H1 (cell line): ENCODE measurements at regions not wholly inside any gene's neighbourhood (a gene's known extent, or its start where the extent isn't known, plus 50 kb on each side); places are given as distances from the start of the nearest gene placed in this dataset.

Experiments used
- CTCF ChIA-PET: fragments of 300-600 bp; sonication (Branson Sonifier 250); formaldehyde crosslinking; loops from one replicate; lab custom pipeline; 2021; ENCODE audit not compliant: partially characterized antibody; lab: Charles Lee
- POLR2A ChIA-PET: fragments of 300-600 bp; sonication (Branson Sonifier 250); formaldehyde crosslinking; loops from one replicate; lab custom pipeline; 2021; ENCODE audit warnings: inconsistent platforms; ENCODE audit not compliant: partially characterized antibody; lab: Charles Lee
- DNase-seq, 2 experiments: peaks; one replicate each; pipeline versions ENCODE4 v3.0.0 to v3.0.0-alpha.2; 2010 to 2022; ENCODE audit warnings: low spot score in 2 of 2, low read depth in 1 of 2, mixed read lengths in 1 of 2
- FAIRE-seq: peaks from 2 replicates; lab custom pipeline; 2011; peaks lifted over from hg19 to GRCh38; lab: Jason Lieb, UNC
- H2AFZ ChIP-seq: 2 replicates; pipeline ENCODE4 v1.8.1; 2012; ENCODE audit warnings: low read length, inconsistent platforms
- H2AK5ac ChIP-seq: 2 replicates; pipeline ENCODE4 v1.6.1; 2013; ENCODE audit warnings: low read depth, low read length
- H2BK120ac ChIP-seq: replicated peaks from 2 replicates; pipeline ENCODE3; 2013; ENCODE audit warnings: low read depth, low read length, inconsistent platforms
- H2BK12ac ChIP-seq: 2 replicates; pipeline ENCODE4 v1.6.1; 2013; ENCODE audit warnings: low read depth, low read length
- H2BK15ac ChIP-seq: 2 replicates; pipeline ENCODE4 v1.6.1; 2013; ENCODE audit warnings: low read length
- H2BK20ac ChIP-seq: 2 replicates; pipeline ENCODE4 v1.6.1; 2013; ENCODE audit warnings: low read length
- H2BK5ac ChIP-seq: 2 replicates; pipeline ENCODE4 v1.6.1; 2013; ENCODE audit warnings: low read depth, low read length
- H3K14ac ChIP-seq: 2 replicates; pipeline ENCODE4 v1.6.1; 2013; ENCODE audit warnings: inconsistent platforms; ENCODE audit not compliant: insufficient read length
- H3K18ac ChIP-seq: 2 replicates; pipeline ENCODE4 v1.6.1; 2013; ENCODE audit warnings: low read length; ENCODE audit errors: extremely low read depth
- H3K23ac ChIP-seq: 2 replicates; pipeline ENCODE4 v1.6.1; 2013; ENCODE audit warnings: inconsistent platforms; ENCODE audit not compliant: insufficient read length
- H3K23me2 ChIP-seq: 2 replicates; pipeline ENCODE4 v1.6.1; 2013; ENCODE audit warnings: low read depth, low read length
- H3K27ac ChIP-seq: 2 replicates; pipeline ENCODE4 v1.6.1; 2011; ENCODE audit warnings: low read depth, low read length, inconsistent platforms
- H3K27me3 ChIP-seq, 4 experiments: replicated peaks in 1 of 4; 1 replicate in 1 of 4; 2 replicates in 3 of 4; pipeline versions ENCODE4 v1.6.1 to v1.8.1; 2011 to 2013; ENCODE audit warnings: low read length in 3 of 4, mild to moderate bottlenecking in 3 of 4, inconsistent platforms in 2 of 4, mixed read lengths in 2 of 4, moderate library complexity in 1 of 4; ENCODE audit not compliant: control insufficient read depth in 3 of 4, insufficient read depth in 3 of 4; ENCODE audit errors: extremely low read depth in 1 of 4
- H3K36me3 ChIP-seq, 4 experiments: 2 replicates each; pipeline versions ENCODE4 v1.6.1 to v1.8.1; 2011 to 2013; ENCODE audit warnings: mild to moderate bottlenecking in 4 of 4, low read length in 3 of 4, moderate library complexity in 2 of 4, control low read depth in 1 of 4, inconsistent platforms in 1 of 4; ENCODE audit not compliant: insufficient read depth in 4 of 4, control insufficient read depth in 2 of 4
- H3K4ac ChIP-seq: replicated peaks from 2 replicates; pipeline ENCODE3; 2013; ENCODE audit warnings: low read length, low read depth, mixed read lengths, inconsistent platforms; ENCODE audit not compliant: insufficient read length
- H3K4me1 ChIP-seq, 4 experiments: replicated peaks in 1 of 4; 1 replicate in 1 of 4; 2 replicates in 3 of 4; pipeline versions ENCODE4 v1.6.1 to v1.8.1; 2011 to 2013; ENCODE audit warnings: low read length in 3 of 4, inconsistent platforms in 2 of 4, mixed read lengths in 1 of 4; ENCODE audit not compliant: insufficient read depth in 4 of 4, control insufficient read depth in 3 of 4
- H3K4me2 ChIP-seq, 2 experiments: 2 replicates each; pipeline versions ENCODE4 v1.6.1 to v1.8.1; 2011 to 2013; ENCODE audit warnings: low read depth in 2 of 2, low read length in 2 of 2, control low read depth in 1 of 2, inconsistent platforms in 1 of 2, mild to moderate bottlenecking in 1 of 2; ENCODE audit not compliant: insufficient read depth in 1 of 2
- H3K4me3 ChIP-seq, 4 experiments: fragments of 200-600, 300-600 bp in 1 of 4; sonication (generic), shearing (Covaris generic), sonication (Bioruptor Twin) in 1 of 4; 2 replicates each; pipeline versions ENCODE4 v1.5.1 to v1.8.1; 2011 to 2016; ENCODE audit warnings: low read length in 4 of 4, low read depth in 3 of 4, control low read depth in 2 of 4, inconsistent platforms in 2 of 4, mild to moderate bottlenecking in 2 of 4, mixed read lengths in 1 of 4, moderate library complexity in 1 of 4; ENCODE audit not compliant: insufficient read depth in 2 of 4; ENCODE audit errors: extremely low read depth in 1 of 4
- H3K56ac ChIP-seq: replicated peaks from 2 replicates; pipeline ENCODE3; 2013; ENCODE audit warnings: low read depth, mild to moderate bottlenecking, mixed read lengths, low read length, inconsistent platforms; ENCODE audit not compliant: insufficient read length
- H3K79me1 ChIP-seq: 2 replicates; pipeline ENCODE4 v1.6.1; 2013; ENCODE audit warnings: low read depth, low read length, control low read depth
- H3K79me2 ChIP-seq, 2 experiments: 2 replicates each; pipeline versions ENCODE4 v1.6.1 to v1.8.1; 2012 to 2013; ENCODE audit warnings: low read length in 2 of 2, mild to moderate bottlenecking in 2 of 2, inconsistent platforms in 1 of 2; ENCODE audit not compliant: insufficient read depth in 2 of 2, control insufficient read depth in 1 of 2
- H3K9ac ChIP-seq, 4 experiments: replicated peaks in 1 of 4; 1 replicate in 1 of 4; 2 replicates in 3 of 4; pipeline versions ENCODE4 v1.6.1 to v1.8.1; 2011 to 2013; ENCODE audit warnings: low read depth in 3 of 4, low read length in 3 of 4, control low read depth in 2 of 4, mild to moderate bottlenecking in 2 of 4, moderate library complexity in 2 of 4, inconsistent platforms in 1 of 4; ENCODE audit errors: extremely low read depth in 1 of 4
- H3K9me3 ChIP-seq, 2 experiments: 2 replicates each; pipeline versions ENCODE4 v1.6.1 to v1.8.1; 2012 to 2013; ENCODE audit warnings: mild to moderate bottlenecking in 2 of 2, moderate library complexity in 2 of 2, control low read depth in 1 of 2, inconsistent platforms in 1 of 2, low read depth in 1 of 2, low read length in 1 of 2, mixed read lengths in 1 of 2; ENCODE audit not compliant: insufficient read depth in 2 of 2
- H4K20me1 ChIP-seq, 2 experiments: replicated peaks in 1 of 2; 2 replicates each; pipeline versions ENCODE3 to v1.8.1; 2011 to 2013; ENCODE audit warnings: inconsistent platforms in 2 of 2, low read length in 2 of 2, mild to moderate bottlenecking in 1 of 2; ENCODE audit not compliant: insufficient read depth in 2 of 2, control insufficient read depth in 1 of 2
- H4K5ac ChIP-seq: 2 replicates; pipeline ENCODE4 v1.6.1; 2013; ENCODE audit warnings: low read length, low read depth, mixed read lengths, inconsistent platforms; ENCODE audit not compliant: insufficient read length
- H4K8ac ChIP-seq: 2 replicates; pipeline ENCODE4 v1.8.0; 2013; ENCODE audit warnings: mild to moderate bottlenecking, moderate library complexity, low read length, inconsistent platforms; ENCODE audit not compliant: insufficient read depth; ENCODE audit errors: extremely low read depth
- H4K91ac ChIP-seq: replicated peaks from 2 replicates; pipeline ENCODE3; 2013; ENCODE audit warnings: low read length, mixed read lengths, inconsistent platforms; ENCODE audit not compliant: insufficient read length
- ATF3 ChIP-seq: IDR thresholded peaks from 2 replicates; pipeline ENCODE4 v1.6.1; 2011; ENCODE audit warnings: low read depth, mild to moderate bottlenecking, low read length; ENCODE audit not compliant: insufficient read depth
- HDAC2 ChIP-seq, 2 experiments: fragments of 300-600 bp in 1 of 2; sonication (generic) in 1 of 2; IDR thresholded peaks; 2 replicates each; pipeline ENCODE4 v1.6.1; 2011 to 2012; ENCODE audit warnings: low read depth in 2 of 2, low read length in 2 of 2, mild to moderate bottlenecking in 2 of 2, moderate library complexity in 2 of 2, borderline replicate concordance in 1 of 2, inconsistent platforms in 1 of 2
- KDM5A ChIP-seq: fragments of 200-600 bp; IDR thresholded peaks from 2 replicates; pipeline ENCODE4 v1.7.1; 2012; ENCODE audit warnings: mild to moderate bottlenecking, low read length, inconsistent platforms, mixed read lengths
- RAD21 ChIP-seq, 2 experiments: IDR thresholded peaks in 1 of 2; conservative IDR thresholded peaks in 1 of 2; 2 replicates each; pipeline ENCODE4 v1.6.1; 2011; ENCODE audit warnings: low read depth in 2 of 2, low read length in 2 of 2, improper control_type of control experiment in 1 of 2, inconsistent platforms in 1 of 2, mild to moderate bottlenecking in 1 of 2, moderate library complexity in 1 of 2
- RFX5 ChIP-seq: IDR thresholded peaks from 2 replicates; pipeline ENCODE4 v1.6.1; 2011; ENCODE audit warnings: low read depth, low read length, improper control_type of control experiment, borderline replicate concordance
- SIRT6 ChIP-seq: IDR thresholded peaks from one replicate; pipeline ENCODE4 v1.7.1; 2012; ENCODE audit warnings: low read length, inconsistent platforms
- SP1 ChIP-seq: IDR thresholded peaks from 2 replicates; pipeline ENCODE4 v1.6.1; 2011; ENCODE audit warnings: low read depth, low read length
- SRF ChIP-seq: IDR thresholded peaks from 2 replicates; pipeline ENCODE4 v1.6.1; 2011; ENCODE audit warnings: mild to moderate bottlenecking, low read depth, low read length, moderate library complexity
- TAF1 ChIP-seq: IDR thresholded peaks from 2 replicates; pipeline ENCODE4 v1.6.1; 2011; ENCODE audit warnings: mild to moderate bottlenecking, low read depth, low read length
- TBP ChIP-seq: IDR thresholded peaks from 2 replicates; pipeline ENCODE4 v1.6.1; 2011; ENCODE audit warnings: low read depth, low read length, improper control_type of control experiment
- TCF12 ChIP-seq: IDR thresholded peaks from 2 replicates; pipeline ENCODE4 v1.6.1; 2011; ENCODE audit warnings: low read depth, mild to moderate bottlenecking, low read length
- WGBS, 2 experiments: shearing (Covaris generic) in 1 of 2; methylation state at CpG; one replicate each; pipeline versions ENCODE4 v1.1.6 to v1.1.7; 2013 to 2015; ENCODE audit warnings: low lambda C conversion rate in 2 of 2, mixed read lengths in 2 of 2, inconsistent platforms in 1 of 2, low coverage in 1 of 2, missing lambda C conversion rate in 1 of 2; ENCODE audit not compliant: insufficient replicate concordance in 2 of 2, insufficient coverage in 1 of 2, insufficient read length in 1 of 2; ENCODE audit errors: extremely low coverage in 1 of 2, missing lambda C conversion rate in 1 of 2; 5-methylcytosine and 5-hydroxymethylcytosine counted together

- H3K14ac ChIP-seq: no peak overlapping the region
- no peak for DNase-seq
- H2AK5ac ChIP-seq: no peak overlapping the region
- no peak overlapping the region for H3K4me2 ChIP-seq
- H3K4me3 ChIP-seq: no peak overlapping the region
- no peak overlapping the region for H2BK5ac ChIP-seq
- H2BK20ac ChIP-seq: no peak overlapping the region
- no peak for FAIRE-seq
- no peak overlapping the region for H3K23ac ChIP-seq
- H2BK15ac ChIP-seq: no peak overlapping the region
- no peak overlapping the region for H2AFZ ChIP-seq
- CTCF ChIA-PET: interaction anchor here (1.1 to 1.6 kb wide), 2 partner anchors 30 to 124 kb away, joined by 3 to 4 read pairs; no protein-coding TSS in a partner anchor
- no peak overlapping the region for H3K4ac ChIP-seq
- no peak for TF ChIP-seq SP1
- no peak for TF ChIP-seq TAF1
- no peak for TF ChIP-seq HDAC2 (IDR thresholded peaks at IDR 0.05; ENCODE audit: borderline replicate concordance in 1 of 2, low read depth in 2 of 2, low read length in 2 of 2)
- TF ChIP-seq KDM5A: no peak
- no peak for TF ChIP-seq TCF12
- no peak for TF ChIP-seq RFX5
- TF ChIP-seq ATF3: no peak
- no peak for TF ChIP-seq SIRT6
- no peak for TF ChIP-seq RAD21 (IDR thresholded peaks at IDR 0.05 in 1 of 2, conservative IDR thresholded peaks at IDR 0.05 in 1 of 2; ENCODE audit: low read depth in 2 of 2, low read length in 2 of 2)
- TF ChIP-seq SRF: no peak
- no peak for TF ChIP-seq TBP
- TF ChIP-seq, all 59 proteins: peak for 0
- H3K4me1 ChIP-seq: no peaks in the 10 kb centered on the region
- 91% methylated on average over 3 of the region's 3 CpGs; no CpG with 5 or more reads in 1 of the 2 experiments for WGBS, 2 experiments
- H3K79me1 ChIP-seq: no peaks in the 10 kb centered on the region
- no peak overlapping the region for H2BK120ac ChIP-seq
- no peaks in the 10 kb centered on the region for H3K9me3 ChIP-seq
- no peaks in the 10 kb centered on the region for H4K20me1 ChIP-seq
- H3K27me3 ChIP-seq: peaks cover 0 to 7% (median 0%) of the 10 kb centered on the region in 4 experiments; a peak in 1 of 7 replicates
- POLR2A ChIA-PET: no interaction called here
- H4K91ac ChIP-seq: no peak overlapping the region
- H3K9ac ChIP-seq: no peak overlapping the region
- no peak overlapping the region for H4K5ac ChIP-seq
- no peak overlapping the region for H3K18ac ChIP-seq
- H3K27ac ChIP-seq: no peak overlapping the region
- no peak overlapping the region for H3K56ac ChIP-seq
- no peaks in the 10 kb centered on the region for H3K79me2 ChIP-seq
- no peak overlapping the region for H4K8ac ChIP-seq
- no peaks in the 10 kb centered on the region for H3K36me3 ChIP-seq
- H2BK12ac ChIP-seq: no peak overlapping the region
- peaks cover 3% of the 10 kb centered on the region; the same call in 1 of the 2 replicates for H3K23me2 ChIP-seq
These were observed 208.8 kb downstream of the GIPC2 start for GRCh38 chr1:78254517-78254916.
